SW 1271 (cell line): ENCODE measurements at regions not wholly inside any gene's neighbourhood (a gene's known extent, or its start where the extent isn't known, plus 50 kb on each side); places are given as distances from the start of the nearest gene placed in this dataset.
A peak's percentile ranks its signal among the peaks of the same experiment; 100 is the strongest.
"Not testable (repeated sequence)": the region's sequence is repeated elsewhere in the genome, so short reads cannot be mapped to it uniquely, and the experiment has no call there.

Source experiments
- DNase-seq, 2 experiments: peaks; one replicate each; lab custom pipeline; 2025; lab: John Stamatoyannopoulos, UW

DNA sequence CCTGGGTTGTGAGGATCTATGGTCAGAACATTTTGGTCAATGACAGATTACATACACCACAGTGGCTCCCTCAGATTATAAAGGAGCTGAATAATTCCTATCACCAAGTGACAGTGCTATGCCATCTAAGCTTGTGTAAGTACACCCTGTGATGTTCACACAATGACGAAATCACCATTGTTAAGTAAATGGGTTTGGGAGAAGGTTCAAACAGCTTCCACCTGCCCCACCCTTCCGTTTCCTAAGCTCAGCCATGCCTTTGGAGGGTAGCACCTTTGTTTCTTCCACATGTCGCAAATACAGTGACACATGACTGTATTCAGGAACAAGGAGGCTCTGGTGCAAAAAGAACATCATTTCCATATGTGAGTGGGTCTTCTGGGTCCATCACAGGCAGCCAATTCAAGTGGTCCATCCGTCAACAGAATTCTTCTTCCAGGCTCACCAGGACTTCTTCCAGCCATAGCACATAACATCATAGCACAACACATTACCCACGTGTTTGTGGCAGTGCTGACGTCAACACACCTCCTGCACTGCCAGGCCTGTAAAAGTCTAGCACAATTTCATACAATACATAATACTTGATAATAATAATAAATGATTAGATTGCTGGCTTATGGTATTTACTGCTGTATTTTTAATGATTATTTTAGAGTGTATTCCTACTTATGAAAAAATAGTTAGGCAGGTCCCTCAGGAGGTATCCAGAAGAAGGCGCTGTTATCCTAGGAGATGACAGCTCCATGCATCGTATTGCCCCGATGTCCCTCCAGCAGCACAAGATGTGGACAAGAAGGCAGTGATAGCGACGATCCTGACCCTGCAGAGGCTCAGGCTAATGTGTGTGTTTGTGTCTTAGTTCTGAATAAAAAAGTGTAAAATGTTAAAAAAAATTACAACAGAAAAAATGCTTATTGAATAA, 264.8 kb downstream of the ANAPC1 start:
- peak in 1 of 2 experiments; percentile 17 for DNase-seq

- no peak for DNase-seq
Measured at GRCh38 chr2:111620281-111620680, 263.7 kb downstream of the ANAPC1 start.

DNA sequence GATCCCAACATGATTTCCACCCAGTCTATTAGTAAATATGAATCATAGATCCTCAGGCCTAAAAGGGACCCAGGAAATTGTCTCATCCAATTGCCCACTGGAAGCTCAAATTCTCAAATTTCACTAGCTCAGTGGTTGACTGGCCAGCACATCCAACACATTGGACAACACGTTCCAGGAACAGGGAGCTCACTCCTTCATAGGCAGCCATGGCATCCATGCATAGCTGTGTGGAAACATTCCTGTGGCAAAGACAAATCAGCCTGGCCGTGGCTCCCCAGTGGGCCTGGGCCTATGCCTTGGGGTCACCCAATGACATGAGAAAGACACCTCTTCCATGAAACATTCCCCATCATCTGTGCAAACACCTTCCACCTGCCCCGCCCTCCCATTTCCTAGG, 261.1 kb downstream of the ANAPC1 start:
- no peak for DNase-seq

- DNase-seq = no peak
Measured at GRCh38 chr2:111623380-111623779, 260.6 kb downstream of the ANAPC1 start.

GRCh38 chr2:111624411-111625156, 259.4 kb downstream of the ANAPC1 start:
- DNase-seq = no peak

GRCh38 chr2:111625157-111625537, 258.8 kb downstream of the ANAPC1 start:
- not testable (repeated sequence) for DNase-seq

- DNase-seq = no peak
Measured at GRCh38 chr2:111626037-111626864, 257.7 kb downstream of the ANAPC1 start.

GRCh38 chr2:111626865-111627163, 257.2 kb downstream of the ANAPC1 start:
- no peak for DNase-seq

DNA sequence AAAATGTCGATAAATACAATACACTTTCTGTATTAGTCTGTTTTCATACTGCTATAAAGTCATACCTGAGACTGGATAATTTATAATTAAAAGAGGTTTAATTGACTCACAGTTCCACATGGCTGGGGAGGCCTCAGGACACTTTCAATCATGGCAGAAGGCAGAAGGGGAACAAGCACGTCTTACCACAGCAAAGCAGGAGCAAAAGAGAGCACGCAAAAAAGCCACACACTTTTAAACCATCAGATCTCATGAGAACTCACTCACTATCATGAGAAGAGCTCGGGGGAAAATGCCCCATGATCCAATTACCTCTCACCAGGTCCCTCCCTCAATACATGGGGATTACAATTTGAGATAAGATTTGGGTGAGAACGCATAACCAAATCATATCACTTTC, 256.7 kb downstream of the ANAPC1 start:
- no peak for DNase-seq

DNA sequence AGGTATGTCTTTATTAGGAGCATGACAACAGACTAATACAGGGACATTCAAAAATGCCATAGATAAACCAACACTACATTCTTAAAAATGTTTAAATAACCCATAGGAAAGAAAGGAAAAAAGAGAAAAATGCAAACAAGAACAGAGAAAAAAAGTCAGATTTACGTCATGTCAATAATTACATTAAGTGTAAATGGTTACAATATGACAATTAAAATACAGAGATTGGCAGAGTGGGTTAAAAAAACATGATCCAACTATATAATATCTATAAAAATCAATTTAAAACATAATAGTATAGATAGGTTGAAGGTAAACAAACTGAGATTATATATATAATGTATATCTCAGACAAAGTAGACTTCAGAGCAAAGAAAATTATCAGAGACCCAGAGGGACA, 255.8 kb downstream of the ANAPC1 start:
- DNase-seq = no peak

- DNase-seq = no peak
Measured at GRCh38 chr2:111629983-111630382, 254.0 kb downstream of the ANAPC1 start.

GRCh38 chr2:111632661-111633060, 251.3 kb downstream of the ANAPC1 start:
- DNase-seq = no peak

- no peak for DNase-seq
Measured at GRCh38 chr2:111633189-111633588, 250.8 kb downstream of the ANAPC1 start.

GRCh38 chr2:111633643-111634042, 250.3 kb downstream of the ANAPC1 start:
- no peak for DNase-seq

DNA sequence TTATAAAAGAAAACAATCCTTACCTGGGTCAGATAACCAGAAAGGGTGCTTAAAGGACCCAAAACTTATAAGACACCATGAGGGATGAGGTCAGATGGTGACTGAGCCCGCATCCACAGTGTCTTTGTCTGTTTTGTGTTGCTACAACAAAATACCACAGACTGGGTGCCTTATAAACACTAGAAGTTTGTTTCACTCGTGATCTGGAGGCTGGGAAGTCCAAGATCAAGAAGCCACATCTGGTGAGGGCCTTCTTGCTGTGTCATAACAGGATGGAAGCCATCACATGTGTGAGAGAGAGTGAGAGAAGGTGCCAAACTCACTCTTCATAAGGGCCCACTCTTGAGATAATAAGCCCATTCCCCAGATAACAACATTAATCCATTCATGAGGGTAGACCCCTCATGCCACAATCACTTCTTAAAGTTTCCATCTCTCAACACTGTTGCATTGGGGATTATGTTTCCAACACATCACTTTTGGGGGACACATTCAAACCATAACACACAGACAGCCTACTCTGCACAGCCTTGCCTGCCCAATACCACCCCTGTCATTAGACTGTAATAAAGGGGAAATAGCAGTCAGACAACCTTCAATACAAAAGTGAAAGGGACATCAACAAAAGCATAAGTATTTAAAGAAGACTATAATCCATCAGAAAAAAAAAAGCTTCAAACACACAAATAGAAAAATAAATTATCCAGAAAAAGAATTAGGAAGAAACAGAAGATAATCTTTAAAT, 249.8 kb downstream of the ANAPC1 start:
- no peak for DNase-seq

DNA sequence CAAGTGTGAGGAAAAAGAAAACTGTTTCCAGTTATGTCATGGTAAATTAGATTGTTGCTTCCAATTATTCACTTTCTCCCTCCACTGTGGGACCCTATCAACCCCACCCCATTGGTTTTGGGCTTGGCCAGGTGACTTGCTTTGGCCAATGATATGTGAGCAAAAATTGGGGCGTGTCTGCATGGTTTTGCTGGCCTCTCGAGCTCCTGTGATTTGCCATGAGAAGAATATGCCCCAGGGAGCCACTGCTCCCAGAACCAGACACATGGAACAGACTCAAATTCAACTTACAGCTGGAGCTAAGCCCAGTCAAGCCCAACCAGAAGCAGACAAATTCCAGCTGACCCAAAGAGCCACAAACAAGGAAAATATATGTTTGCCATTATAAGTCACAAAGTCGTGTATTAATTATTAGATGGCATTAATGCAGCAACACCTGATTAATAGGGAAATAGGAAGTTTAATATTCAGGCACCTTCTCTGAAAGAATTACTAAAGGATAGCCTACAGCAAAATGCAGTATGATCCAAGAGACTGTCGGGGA, 248.9 kb downstream of the ANAPC1 start:
- no peak for DNase-seq

DNA sequence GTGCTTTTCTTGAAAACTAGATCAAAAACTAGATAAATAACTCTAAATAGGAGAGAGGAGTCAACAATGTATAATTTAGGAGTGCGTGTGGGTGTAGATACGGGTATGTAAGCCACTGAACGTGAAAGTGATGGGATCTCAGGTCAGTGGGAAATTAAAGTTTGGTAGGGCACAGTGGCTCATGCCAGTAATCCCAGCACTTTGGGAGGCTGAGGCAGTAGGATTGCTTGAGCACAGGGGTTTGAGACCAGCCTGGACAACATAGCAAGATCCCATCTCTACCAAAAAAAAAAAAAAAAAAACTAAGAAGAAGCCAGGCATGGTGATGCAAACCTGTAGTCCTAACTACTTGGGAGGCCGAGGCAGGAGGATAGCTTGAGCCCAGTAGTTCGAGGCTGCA, 247.1 kb downstream of the ANAPC1 start:
- no peak for DNase-seq

DNA sequence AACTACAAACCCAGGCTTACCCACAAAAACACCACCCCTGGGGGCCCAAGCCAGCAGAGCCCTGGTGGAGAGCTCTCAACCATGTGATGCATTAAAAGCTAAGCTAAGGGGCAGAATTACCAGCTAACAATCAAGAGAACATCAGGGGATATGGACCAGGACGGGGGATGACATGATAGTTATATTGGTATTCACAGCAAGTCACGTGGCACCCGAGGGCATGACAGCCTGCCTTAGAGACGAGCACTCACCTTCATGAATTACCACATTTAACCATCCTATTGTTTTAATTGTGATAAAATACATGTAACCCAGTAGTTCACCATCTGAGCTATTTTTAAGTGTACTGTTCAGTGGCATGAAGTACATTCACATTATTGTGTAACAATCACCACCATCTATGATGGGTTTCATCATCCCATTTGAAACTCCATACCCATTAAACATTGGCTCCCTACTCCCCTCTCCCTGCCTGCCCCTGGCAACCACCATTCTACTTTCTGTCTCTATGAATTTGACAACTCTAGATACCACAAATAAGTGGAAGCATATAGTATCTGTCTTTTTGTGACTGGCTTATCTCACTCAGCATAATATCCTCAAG, 245.6 kb downstream of the ANAPC1 start:
- no peak for DNase-seq

- no peak for DNase-seq
Measured at GRCh38 chr2:111640480-111640879, 243.5 kb downstream of the ANAPC1 start.

DNA sequence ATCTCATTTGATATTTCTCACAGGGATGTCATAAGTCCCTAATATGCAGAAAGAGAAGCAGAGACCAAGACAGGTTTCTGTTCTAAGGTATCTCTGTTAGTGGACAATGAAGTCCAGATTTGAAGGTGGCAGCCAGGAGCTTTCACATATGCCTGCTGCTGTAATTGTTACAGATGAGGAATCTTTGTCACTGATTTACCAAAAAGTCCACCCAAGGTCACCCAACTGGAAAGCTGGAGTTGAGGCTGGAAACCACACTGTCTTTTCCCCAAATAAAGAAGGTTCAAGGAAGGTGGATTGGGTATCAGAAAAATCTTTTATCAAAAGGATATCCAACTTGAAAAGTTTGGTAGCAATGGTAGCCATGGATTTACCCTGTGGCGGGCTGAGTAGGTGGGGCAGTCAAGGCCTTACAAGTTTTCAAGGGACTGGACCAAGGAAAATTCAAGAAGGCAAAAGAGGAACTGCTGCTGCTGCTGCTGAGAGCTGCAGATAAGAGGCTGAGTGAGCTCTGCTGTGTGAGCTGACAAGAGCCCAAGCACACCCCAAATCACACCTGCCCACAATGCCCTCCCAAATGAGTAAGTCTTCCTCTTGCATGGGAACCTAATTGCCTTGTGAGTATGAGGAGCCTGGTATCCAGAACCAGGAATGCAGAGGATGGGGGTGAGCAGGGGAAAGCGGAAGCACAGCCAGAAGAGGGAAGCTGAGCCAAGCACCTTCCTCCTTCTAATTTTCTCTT, 241.2 kb downstream of the ANAPC1 start:
- DNase-seq = no peak
